Testis (tissue), 2 donors: ENCODE measurements at regions not wholly inside any gene's neighbourhood (a gene's known extent, or its start where the extent isn't known, plus 50 kb on each side); places are given as distances from the start of the nearest gene placed in this dataset.

Experiments used
- CTCF ChIP-seq, 3 experiments: fragments of 450-650 bp in 2 of 3; fragments of 200-600 bp in 1 of 3; sonication (generic) in 1 of 3; IDR thresholded peaks; one replicate each; pipeline ENCODE4 v1.5.1; 2016 to 2019; ENCODE audit warnings: antibody characterized with exemption in 3 of 3, mild to moderate bottlenecking in 2 of 3, moderate library complexity in 1 of 3
- POLR2A ChIP-seq: fragments of 450-650 bp; IDR thresholded peaks from one replicate; pipeline ENCODE4 v1.6.1; 2017; ENCODE audit warnings: antibody characterized with exemption, mild to moderate bottlenecking, moderate library complexity

DNA sequence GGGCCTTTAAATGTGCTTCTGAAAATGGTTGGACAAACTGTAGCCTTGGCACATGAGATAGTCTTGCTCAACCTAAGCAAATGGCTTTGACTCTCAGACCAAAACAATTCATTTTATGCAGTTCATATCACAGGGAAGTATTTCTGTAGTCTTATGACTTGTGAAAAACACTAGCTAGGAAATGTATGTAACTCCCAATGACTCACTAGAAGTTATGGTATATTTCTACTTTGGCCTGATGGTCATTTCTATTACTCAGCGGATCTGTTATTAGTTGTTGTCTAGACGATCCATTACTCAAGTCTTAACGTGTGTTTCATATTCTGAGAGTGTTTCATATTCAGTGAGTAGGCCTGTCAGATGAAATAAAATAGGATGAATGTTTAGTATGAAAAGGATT, 1333.5 kb downstream of the KHDRBS2 start:
- TF ChIP-seq CTCF (IDR thresholded peaks at IDR 0.05), result no peak
- TF ChIP-seq POLR2A, result no peak
